HG02798 (cell line): ENCODE measurements at regions not wholly inside any gene's neighbourhood (a gene's known extent, or its start where the extent isn't known, plus 50 kb on each side); places are given as distances from the start of the nearest gene placed in this dataset.

Source experiments
- ATAC-seq: cut with Tn5 transposase; IDR thresholded peaks from one replicate; pipeline ENCODE4 v1.9.1; 2021; ENCODE audit warnings: mild to moderate bottlenecking; ENCODE audit not compliant: unreplicated experiment, poor library complexity

- ATAC-seq, result no peak
Observed at GRCh38 chr11:15481871-15482270, 367.1 kb downstream of the INSC start.

DNA sequence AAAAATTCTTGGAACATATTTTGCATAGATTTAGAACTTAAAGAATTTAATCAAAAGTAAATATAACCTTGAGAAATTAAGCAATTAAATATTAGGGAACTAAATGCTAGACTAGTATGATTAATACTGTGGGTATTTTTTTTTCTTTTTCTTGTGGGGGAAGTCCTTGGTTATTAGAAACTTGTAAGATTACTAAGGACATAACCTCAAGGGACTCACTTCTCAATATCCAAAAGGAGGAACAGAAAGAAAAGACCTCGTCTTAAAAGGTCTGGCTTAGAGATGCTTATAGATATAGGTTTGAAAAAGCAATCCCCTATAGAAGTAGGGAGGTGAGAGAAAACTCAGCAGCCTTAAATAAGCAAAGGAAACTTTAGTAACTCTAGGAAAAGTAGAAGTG lies 368.5 kb downstream of the INSC start:
- peak; percentile 44 for ATAC-seq

GRCh38 chr11:15484398-15484797 lies 369.7 kb downstream of the INSC start:
- ATAC-seq, result no peak

- no peak for ATAC-seq
Observed at GRCh38 chr11:15485432-15485831, 370.7 kb downstream of the INSC start.

- no peak for ATAC-seq
Observed at GRCh38 chr11:15489281-15489680, 374.6 kb downstream of the INSC start.

DNA sequence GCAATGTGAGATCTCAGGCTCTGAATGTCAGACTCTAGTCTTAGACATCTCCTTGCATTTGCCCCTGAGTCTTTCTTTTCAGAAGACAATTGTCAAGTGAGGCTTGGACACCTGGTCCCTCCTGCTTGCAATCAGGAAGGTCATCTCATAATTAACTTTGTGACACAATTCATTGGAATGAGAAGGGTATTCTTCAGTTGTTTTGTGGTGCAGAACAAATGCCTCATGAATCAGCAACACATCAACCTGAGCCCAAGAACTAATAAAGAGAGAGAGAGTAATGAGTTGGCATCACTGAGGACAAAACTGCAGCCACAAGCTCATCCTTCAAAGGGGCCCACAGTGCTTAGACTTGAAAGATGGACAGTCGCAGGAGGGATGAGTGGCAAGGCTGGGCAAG lies 375.8 kb downstream of the INSC start:
- ATAC-seq, result no peak

- ATAC-seq, result no peak
Observed at GRCh38 chr11:15493066-15493465, 378.3 kb downstream of the INSC start.

GRCh38 chr11:15493921-15494620 lies 379.3 kb downstream of the INSC start:
- ATAC-seq, result no peak

DNA sequence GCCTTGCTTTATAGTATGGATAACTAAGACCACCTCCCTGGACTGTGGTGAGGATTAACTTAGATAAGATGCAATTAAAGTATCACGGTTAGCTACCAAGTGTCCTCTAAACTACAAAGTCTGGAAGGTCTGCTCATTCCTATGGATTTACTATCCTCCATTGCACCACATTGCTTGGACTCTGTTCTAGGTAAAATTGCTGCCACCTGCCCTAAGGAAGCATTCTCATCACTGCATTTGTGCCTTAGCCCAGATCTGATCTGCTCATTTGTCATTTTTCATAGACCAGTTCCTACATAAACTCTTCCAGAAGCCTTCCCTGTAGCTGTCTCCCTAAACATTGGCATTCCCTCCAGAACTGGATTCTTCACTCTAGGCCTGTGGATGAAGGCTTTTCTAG lies 380.0 kb downstream of the INSC start:
- no peak for ATAC-seq

- ATAC-seq, result no peak
Observed at GRCh38 chr11:15495462-15495861, 380.7 kb downstream of the INSC start.

- no peak for ATAC-seq
Observed at GRCh38 chr11:15497366-15497765, 382.6 kb downstream of the INSC start.

GRCh38 chr11:15499674-15500073 lies 385.0 kb downstream of the INSC start:
- no peak for ATAC-seq

DNA sequence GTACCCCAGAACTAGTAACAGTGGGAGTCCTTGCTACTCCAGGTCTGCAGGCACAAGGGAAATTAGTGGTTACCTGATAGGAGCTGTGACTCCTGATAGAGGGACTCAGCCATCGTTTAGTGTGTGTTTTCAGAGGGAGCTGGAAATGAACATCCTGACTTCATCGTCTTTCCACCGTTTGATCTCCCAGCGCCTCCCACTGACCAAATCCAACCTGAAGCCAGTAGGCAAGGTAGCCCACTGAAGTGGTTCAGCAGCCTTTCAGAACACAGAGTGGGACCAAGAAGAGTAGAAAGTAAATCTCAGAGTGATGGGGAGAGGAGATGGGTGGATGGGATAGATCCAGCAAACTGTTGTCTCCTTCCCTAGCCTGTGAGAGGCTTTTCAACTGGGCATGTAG lies 385.9 kb downstream of the INSC start:
- no peak for ATAC-seq

GRCh38 chr11:15501566-15501965 lies 386.8 kb downstream of the INSC start:
- ATAC-seq, result no peak

DNA sequence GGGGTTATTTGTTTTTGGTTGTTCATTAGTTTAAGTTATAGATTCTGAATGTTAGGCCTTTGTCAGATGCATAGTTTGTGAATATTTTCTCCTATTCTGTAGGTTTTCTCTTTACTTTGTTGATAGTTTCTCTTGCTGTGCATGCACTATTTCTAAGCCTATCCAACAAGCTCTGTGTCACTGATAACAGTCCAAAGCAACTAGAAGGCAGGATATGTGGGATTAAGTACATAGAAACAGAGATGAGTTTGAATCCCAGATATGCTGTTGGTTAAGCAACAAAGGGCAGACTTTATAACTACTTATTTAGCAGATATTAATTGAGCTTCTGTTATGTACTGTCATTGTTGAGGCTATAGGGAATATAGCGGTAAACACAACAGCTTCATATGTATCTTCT lies 390.4 kb downstream of the INSC start:
- no peak for ATAC-seq

- ATAC-seq, result no peak
Observed at GRCh38 chr11:15507592-15507991, 392.9 kb downstream of the INSC start.

GRCh38 chr11:15509082-15509481 lies 394.4 kb downstream of the INSC start:
- ATAC-seq, result no peak

DNA sequence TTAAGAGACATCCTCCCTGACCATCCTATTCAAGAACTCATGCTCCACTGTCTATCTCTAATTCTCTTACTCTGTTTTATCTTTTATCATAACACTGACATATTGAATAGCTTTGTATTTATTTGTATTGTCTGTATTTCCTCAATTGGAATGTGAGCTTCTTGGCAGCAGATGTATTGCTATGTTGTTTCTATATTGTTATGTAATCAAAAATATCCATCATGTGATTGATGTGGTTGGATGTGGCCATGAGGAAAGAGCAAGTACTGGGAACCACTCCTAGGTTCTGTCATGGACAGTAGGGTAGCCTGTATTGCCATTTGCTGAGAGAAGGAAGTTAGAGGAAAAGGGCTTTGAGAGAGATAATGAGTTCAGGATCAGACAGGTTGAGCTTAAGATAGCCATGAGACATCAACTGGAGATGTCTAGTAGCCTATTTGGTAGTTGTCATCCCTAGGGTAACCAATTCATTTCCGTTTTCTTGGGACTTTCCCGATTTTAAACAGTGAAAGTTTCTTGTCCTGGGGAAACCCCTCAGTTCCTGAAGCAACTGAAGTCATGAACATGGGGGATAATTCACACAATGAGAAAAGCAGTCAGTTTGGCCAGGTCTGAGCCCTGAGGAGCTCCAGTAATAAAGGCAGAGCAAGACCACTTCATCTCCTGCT lies 404.5 kb downstream of the INSC start:
- no peak for ATAC-seq

- ATAC-seq, result no peak
Observed at GRCh38 chr11:15519911-15520310, 405.2 kb downstream of the INSC start.

DNA sequence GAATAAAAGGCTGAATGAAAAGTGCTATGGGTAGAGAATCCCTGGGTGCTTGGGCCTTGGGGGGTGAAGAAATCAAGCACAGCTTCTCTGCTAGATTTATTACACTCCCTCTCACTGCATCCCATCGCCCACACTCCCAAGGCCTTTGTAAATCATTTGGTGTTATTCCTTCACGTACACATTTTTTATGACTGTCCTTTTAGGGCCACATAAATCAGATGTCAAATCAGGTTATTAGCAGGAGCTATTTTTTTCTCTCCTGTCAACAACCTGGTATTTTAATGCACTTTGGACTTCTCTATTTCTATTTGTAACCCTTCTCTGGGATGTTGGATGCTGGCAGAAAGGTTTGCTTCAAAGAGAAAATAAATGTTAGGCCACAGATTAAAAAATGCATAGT lies 408.8 kb downstream of the INSC start:
- ATAC-seq, result no peak

DNA sequence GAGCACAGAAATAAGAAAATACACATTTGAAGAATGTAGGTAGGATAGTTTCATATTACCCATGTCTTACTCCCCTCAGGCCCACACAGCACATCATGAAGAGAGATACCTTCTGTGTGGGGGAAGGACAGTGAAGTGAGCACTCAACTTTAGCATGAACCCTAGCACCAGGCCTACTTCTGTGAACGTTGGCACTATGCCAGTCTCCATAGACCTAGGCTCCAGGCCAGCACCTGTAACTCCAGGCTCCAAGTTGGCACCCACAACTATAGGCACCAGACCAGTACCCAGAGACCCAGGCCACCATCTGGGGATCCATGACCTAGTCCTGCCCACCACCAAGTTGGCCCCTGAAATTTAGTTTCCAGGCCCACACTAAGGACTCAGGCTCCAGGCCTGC lies 410.9 kb downstream of the INSC start:
- ATAC-seq, result no peak

DNA sequence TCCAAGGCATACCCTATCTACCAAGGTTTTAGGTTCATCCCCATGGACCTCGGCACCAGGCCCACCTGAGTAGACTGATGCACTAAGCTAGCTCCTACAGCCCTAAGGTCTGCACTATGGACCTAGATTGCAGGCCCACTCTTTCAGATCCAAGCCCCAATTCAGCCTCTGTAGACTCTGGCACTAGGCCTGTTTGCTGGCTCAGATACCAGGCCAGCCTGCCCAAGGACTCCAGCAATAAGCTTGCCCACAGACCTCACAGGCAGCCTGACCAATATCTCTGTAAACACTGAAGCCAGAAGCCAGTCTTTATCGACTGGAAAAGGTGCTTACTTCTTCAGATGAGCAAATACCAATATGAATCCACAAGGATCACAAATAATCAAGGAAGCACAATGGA lies 411.3 kb downstream of the INSC start:
- no peak for ATAC-seq
